ENCODE measurements at regions not wholly inside any gene's neighbourhood (a gene's known extent, or its start where the extent isn't known, plus 50 kb on each side); places are given as distances from the start of the nearest gene placed in this dataset.

- intact Hi-C loops (cut with micrococcal nuclease) = no loop called here
These were observed 739.5 kb upstream of the CDH2 start for GRCh38 chr18:28916456-28916855.

GRCh38 chr18:28905509-28905908, 728.6 kb upstream of the CDH2 start:
- intact Hi-C loops (cut with micrococcal nuclease) = no loop called here

DNA sequence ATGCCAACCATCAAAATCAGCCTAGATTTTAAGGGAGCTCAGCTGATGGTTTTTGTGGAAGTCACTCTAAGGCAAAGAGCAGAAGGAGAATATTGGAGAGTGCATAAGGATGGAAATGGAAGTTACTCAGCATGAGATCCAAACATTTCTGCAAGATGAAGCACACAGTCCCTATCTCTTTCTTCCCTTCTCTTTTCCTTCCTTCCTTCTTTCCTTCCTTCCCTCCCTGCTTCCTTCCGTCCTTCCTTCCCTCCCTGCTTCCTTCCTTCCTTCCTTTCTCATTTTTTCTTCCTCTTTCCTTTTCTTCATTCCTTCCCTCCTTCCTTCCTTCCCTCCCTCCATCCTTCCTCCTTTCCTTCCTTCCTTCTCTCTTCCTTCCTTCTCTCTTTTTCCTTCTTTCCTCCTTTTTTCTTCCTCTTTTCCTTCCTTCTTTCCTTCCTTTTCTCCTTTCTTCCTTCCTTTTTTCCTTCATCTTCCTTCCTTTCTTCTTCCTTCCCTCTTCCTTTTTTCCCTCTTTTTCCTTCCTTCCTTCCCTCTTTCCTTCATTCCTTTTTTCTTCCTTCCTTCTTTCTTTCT, 727.9 kb upstream of the CDH2 start:
- intact Hi-C loops (cut with micrococcal nuclease) = no loop called here

DNA sequence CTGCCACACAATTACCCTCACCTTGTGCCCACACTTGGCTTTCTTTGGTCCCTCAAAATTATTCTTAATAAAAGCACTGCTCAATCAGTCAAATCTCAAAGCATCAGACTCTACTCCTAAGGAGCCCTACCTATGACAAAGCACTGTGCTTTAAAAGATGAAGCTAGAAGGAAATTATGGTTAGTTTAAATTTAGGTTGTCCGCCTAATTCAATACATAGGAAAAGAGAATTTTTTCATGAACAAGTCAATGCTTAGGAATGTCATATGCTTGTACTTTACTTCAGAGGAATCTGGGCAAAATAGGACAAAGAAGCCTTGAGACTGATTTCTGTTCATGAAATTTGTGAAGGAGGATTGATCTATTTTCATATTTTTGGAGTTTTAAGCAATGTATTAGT, 726.4 kb upstream of the CDH2 start:
- intact Hi-C loops (cut with micrococcal nuclease) = no loop called here

DNA sequence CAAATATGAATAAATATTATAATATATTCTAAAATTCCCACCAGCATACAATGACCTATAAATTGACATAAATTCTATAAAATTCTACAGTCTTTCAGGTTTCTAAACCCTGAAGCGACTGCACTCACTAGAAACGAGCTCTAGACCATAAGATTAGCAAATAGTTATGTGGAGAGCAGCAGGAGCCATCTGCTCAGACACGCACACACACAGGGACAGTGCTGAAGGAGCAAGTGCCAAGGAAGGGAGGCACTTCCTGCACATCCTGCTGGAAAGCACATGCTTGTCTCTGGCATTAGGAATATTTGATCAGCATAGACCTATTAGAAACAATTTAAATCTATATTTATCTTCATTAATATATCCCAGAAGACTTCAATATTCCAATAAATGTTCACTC, 713.9 kb upstream of the CDH2 start:
- intact Hi-C loops (cut with micrococcal nuclease) = no loop called here

DNA sequence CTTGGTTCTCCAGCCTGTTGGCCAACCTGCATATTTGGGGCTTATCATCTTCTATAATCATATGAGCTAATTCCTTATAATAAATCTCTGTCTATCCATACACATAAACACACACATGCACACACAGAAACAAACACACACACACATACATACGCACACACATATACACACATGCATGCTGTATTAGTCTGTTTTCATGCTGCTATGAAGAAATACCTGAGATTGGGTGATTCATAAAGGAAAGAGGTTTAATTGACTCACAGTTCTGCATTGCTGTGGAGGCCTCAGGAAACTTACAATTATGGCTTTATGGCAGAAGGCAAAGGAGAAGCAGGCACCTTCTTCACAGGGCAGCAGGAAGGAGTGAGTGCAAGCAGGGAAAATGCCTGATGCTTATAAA, 707.4 kb upstream of the CDH2 start:
- intact Hi-C loops (cut with micrococcal nuclease) = no loop called here

DNA sequence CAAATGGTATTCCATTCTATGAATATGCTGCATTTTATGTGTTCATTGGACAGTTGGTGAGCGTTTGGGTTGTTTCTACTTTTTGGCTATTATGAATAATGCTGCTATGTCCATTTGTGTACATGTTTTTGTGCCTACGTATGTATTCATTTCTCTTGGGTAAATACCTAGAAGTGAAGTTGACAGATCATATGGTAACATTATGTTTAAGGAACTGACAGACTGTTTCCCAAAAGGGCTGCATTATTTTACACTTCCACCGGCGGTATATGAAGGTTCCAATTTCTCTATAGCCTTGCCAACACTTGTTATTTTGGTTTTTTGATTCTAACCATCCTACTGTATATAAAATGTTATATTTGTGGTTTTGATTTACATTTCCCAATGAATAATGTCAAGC, 703.9 kb upstream of the CDH2 start:
- intact Hi-C loops (cut with micrococcal nuclease) = no loop called here

- intact Hi-C loops (cut with micrococcal nuclease) = no loop called here
These were observed 698.1 kb upstream of the CDH2 start for GRCh38 chr18:28875059-28875458.

GRCh38 chr18:28863396-28863795, 686.5 kb upstream of the CDH2 start:
- intact Hi-C loops (cut with micrococcal nuclease) = no loop called here

DNA sequence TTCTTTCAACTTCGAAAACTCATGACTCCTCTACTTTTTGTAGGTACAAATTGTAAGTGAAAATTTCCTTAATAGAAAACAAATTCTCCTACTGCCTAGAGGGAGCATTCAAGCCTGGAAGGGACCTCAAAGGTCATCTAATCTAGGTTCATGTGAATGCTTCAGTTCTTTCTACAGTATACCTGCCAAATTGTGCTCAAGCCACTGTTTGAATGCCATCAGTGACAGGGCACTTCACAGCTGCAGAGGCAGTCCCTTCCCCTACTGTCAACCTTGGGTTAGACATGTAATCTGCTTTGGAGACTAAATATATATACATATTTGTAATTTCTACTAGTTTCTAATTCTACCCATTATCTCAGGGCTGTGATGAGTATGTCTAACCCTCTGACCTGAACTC, 681.3 kb upstream of the CDH2 start:
- intact Hi-C loops (cut with micrococcal nuclease) = no loop called here

- intact Hi-C loops (cut with micrococcal nuclease) = no loop called here
These were observed 679.1 kb upstream of the CDH2 start for GRCh38 chr18:28855989-28856388.

DNA sequence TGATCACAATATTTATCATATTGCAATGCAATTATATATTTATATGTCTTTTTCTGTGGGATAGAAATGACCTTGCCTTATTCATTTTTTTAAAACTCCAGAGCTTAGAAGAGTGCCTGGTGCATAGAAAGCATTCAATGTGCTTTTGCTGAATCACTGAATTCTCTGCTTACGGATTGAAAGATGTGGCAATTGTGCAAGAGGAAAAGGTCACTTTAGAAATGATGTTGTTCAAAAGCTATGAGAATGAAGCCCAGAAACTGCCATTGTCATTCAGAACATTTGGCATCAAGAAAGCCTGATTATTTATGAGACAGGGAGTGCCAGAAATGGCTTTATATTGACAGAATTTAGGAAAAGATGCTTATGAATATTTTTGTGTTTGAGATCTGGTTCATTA, 678.6 kb upstream of the CDH2 start:
- intact Hi-C loops (cut with micrococcal nuclease) = no loop called here

GRCh38 chr18:28854964-28855363, 678.0 kb upstream of the CDH2 start:
- intact Hi-C loops (cut with micrococcal nuclease) = no loop called here

GRCh38 chr18:28846958-28847357, 670.0 kb upstream of the CDH2 start:
- intact Hi-C loops (cut with micrococcal nuclease) = no loop called here

DNA sequence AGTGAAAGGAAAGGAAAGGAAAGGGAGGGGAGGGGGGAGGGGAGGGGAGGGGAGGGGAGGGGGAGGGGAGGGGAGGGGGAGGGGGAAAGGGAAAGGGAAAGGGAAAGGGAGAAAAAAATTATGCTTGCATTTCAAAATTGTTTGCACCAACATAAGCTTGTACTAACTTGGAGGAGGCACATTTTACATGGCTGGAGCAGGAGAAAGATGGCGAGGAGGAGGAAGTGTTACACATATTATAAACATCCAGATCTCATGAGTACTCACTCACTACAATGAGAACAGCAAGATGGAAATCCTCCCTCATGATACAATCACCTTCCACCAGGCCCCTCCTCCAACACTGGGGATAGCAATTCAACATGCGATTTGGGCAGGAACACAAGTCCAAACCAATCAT, 660.2 kb upstream of the CDH2 start:
- intact Hi-C loops (cut with micrococcal nuclease) = no loop called here

GRCh38 chr18:28834889-28835288, 658.0 kb upstream of the CDH2 start:
- intact Hi-C loops (cut with micrococcal nuclease) = no loop called here

- intact Hi-C loops (cut with micrococcal nuclease) = no loop called here
These were observed 655.0 kb upstream of the CDH2 start for GRCh38 chr18:28831908-28832307.

- intact Hi-C loops (cut with micrococcal nuclease) = no loop called here
These were observed 654.5 kb upstream of the CDH2 start for GRCh38 chr18:28831476-28831875.

GRCh38 chr18:28826107-28826506, 649.2 kb upstream of the CDH2 start:
- intact Hi-C loops (cut with micrococcal nuclease) = no loop called here

DNA sequence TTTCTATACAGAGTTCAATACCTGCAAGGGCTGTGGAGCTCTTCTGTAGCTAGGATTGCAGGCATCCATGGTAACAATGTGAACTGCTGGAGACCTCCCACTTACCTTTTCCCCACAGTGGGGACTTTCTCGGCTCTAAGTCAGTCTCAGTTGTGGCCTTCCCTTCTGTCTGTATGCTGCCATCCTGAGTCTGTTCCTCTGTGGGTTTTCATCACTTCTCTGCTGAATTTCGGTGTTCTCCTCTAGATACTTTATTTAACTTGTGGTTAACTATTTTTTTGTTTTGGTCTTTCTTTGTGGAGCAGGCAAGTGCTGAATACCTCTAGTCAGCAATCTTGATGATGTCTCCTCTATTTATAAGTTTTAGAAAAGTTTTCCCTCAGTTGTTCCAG, 647.2 kb upstream of the CDH2 start:
- intact Hi-C loops (cut with micrococcal nuclease) = no loop called here

- intact Hi-C loops (cut with micrococcal nuclease) = no loop called here
These were observed 646.7 kb upstream of the CDH2 start for GRCh38 chr18:28823506-28824182.

DNA sequence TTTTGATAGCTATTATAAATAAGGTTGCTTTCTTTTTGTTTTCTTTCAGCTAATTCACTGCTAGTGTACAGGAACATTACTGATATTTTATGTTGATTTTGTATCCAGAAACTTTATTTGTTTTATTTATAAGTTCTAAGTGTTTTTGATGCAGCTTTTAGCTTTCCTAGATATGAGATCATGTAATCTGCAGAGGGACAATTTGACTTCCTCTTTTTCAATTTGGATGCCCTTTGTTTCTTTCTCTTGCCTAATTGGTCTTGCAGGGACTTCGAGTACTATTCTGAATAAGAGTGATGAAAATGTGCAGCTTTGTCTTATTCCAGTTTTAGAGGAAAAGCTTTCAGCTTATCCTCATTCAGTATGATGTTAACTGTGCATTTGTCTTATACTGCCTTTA, 643.4 kb upstream of the CDH2 start:
- intact Hi-C loops (cut with micrococcal nuclease) = no loop called here

- intact Hi-C loops (cut with micrococcal nuclease) = no loop called here
These were observed 639.2 kb upstream of the CDH2 start for GRCh38 chr18:28816155-28816554.

DNA sequence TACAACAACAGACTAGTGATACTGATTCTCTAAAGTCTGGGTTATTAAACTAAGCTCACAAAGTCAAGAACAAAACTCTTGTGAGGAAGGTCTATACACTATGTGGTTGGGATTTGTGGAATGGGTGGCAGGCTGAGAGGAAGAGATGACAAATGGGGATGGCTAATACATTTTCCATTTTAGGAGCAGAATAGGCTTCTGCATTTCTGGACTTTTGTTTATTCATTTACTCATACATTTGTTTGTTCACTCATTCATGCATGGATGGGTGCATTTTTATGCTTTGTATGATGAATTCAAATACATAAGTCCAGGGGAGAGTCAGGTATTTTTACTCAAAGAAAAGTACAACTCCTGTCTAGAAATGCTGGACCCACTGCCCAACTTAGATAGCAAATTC, 637.4 kb upstream of the CDH2 start:
- intact Hi-C loops (cut with micrococcal nuclease) = no loop called here

All from T-helper 2 cell treated with Interferon-gamma antibody and Interleukin-4, amounts not matched to agents 100 ng/mL and 5 ng/mL, for 36 hours (primary cell).